HG02973 (cell line): ENCODE measurements at regions not wholly inside any gene's neighbourhood (a gene's known extent, or its start where the extent isn't known, plus 50 kb on each side); places are given as distances from the start of the nearest gene placed in this dataset.
"Not testable (repeated sequence)": the region's sequence is repeated elsewhere in the genome, so short reads cannot be mapped to it uniquely, and the experiment has no call there.

ENCODE experiments used
- ATAC-seq: cut with Tn5 transposase; IDR thresholded peaks from one replicate; pipeline ENCODE4 v1.9.1; 2021; ENCODE audit warnings: moderate library complexity; ENCODE audit not compliant: unreplicated experiment

- no peak for ATAC-seq
Observed at GRCh38 chr1:197985351-197985750, 68.2 kb downstream of the LHX9 start.

GRCh38 chr1:197986817-197987216 is 69.6 kb downstream of the LHX9 start:
- no peak for ATAC-seq

DNA sequence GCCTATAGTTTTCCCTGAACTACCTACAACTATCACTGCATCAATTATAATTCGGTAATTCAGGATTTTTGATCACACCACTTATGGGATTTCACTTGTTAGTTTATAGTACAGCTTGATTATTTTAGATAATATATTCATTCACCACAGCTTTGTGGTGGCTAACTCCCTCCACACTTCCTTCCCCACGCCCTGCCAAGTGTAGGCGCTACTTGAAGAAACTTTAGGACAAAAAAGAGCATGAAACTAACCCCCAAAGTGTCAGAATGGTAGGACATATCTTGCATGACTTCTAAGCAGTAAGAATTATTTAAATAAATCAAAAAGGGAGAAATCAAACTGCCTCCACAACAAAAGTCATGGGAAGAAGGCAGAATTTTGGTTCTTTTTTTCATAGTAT is 70.1 kb downstream of the LHX9 start:
- ATAC-seq, result no peak

GRCh38 chr1:197988581-197988980 is 71.4 kb downstream of the LHX9 start:
- ATAC-seq, result not testable (repeated sequence)

- no peak for ATAC-seq
Observed at GRCh38 chr1:197989058-197989457, 71.9 kb downstream of the LHX9 start.

DNA sequence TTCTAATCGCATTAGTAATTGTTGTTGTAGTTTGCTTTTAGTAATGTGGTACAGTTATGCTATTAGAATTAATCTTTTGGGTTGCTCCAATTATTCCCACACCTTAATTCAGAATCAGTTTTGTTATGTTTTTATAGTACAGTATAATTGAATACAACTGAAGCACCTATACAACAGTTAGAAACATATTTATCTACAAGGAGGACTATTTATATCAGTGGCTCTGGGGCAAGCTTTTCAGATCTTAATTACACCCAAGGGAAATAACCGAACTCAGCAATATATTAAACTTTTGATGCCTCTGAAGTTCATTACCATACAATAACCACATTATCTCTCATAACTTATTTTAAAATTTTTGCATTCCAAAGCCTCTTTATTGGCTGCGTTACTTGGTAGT is 74.4 kb downstream of the LHX9 start:
- no peak for ATAC-seq

DNA sequence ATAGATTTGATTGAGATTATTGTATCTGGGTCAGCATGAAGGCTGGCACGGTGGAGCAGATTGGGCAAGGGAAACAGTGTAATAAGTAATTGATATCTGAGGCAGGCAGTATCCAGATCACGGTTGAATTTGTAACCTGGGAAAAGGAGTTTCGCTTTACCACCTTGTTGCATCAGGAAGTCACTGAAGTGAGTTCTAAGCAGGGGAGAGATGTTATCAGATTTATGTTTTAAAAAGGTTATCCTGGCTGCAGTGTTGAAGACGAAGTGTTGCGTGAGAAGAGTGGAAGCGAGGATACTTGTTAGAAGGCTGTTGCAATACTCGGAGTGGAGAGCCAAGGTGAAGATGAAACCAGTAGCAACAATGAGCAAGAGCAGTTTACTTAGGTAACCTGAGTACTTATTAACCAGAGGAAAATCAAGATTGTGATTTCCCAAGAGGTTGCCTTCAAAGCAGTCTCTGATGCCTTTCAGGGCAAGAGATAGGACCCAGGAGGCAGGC is 77.8 kb downstream of the LHX9 start:
- no peak for ATAC-seq

- ATAC-seq, result no peak
Observed at GRCh38 chr1:197995408-197996258, 78.5 kb downstream of the LHX9 start.

DNA sequence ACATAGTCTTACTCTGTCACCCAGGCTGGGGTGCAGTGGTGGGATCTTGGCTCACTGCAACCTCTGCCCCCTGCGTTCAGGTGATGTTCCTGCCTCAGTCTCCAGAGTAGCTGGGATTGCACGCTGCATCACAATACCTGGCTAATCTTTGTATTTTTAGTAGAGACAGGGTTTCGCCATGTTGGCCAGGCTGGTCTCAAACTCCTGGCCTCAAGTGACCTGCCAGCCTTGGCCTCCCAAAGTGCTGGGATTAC is 79.0 kb downstream of the LHX9 start:
- ATAC-seq, result not testable (repeated sequence)

DNA sequence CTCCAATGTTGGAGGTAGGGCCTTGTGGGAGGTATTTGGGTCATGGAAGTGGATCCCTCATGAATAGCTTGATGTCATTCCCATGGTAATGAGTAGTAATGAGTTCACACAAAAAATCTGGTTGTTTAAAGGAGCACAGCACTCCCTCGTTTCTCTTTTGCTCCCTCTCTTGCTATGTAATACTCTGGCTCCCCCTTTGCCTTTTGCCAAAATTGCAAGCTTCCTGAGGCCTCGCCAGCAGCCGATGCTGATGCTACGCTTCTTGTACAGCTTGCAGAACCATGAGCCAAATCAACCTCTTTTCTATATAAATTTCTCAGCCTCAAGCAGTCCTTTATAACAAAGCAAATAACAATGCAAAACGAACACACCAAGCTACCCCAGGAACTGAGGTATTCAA is 80.9 kb downstream of the LHX9 start:
- ATAC-seq, result no peak

DNA sequence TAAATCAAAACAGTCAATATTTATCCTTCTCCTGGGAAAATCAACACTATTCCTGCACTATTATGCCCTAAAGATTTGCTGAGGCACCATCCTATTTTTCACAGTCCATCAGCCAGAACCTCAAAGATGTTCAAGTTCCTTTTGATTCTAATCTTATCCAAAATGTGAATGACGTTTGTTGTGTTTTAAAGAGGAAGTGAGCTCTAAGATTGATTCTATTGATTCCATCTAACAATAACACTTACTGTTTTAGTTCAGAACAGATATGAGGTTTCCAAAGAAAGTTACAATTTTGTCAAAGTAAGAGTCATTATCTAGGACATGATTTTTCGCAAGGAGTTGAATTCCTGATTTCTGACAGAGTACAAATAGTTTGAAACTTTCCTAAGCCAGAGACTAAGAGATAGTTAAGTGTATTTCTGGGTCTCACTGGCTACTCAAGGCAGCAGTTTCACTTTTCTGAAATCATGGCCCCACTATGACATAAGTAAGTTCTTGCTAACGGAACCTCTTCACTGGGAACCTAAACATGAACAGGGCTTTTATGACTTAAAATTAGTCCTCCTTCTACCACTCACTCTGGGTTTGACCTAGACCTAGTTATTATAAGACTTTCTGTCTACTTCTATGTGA is 84.7 kb downstream of the LHX9 start:
- ATAC-seq, result no peak

DNA sequence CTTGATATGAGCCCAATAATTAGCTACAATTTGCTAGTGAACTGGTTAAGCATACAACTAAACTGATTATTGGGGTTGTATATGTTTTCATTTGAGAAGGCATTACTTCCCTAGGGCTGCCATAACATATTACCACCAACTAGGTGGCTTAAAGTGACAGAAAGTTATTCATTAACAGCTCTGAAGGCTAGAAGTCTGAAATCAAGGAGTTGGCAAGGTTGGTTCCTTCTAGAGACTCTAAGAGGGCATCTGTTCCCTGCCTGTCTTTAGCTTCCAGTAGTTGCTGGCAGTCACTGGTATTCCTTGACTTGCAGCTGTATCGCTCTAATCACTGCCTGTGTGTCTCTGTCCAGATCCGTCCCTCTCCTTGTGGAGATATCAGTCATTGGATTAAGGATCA is 86.3 kb downstream of the LHX9 start:
- ATAC-seq, result no peak

DNA sequence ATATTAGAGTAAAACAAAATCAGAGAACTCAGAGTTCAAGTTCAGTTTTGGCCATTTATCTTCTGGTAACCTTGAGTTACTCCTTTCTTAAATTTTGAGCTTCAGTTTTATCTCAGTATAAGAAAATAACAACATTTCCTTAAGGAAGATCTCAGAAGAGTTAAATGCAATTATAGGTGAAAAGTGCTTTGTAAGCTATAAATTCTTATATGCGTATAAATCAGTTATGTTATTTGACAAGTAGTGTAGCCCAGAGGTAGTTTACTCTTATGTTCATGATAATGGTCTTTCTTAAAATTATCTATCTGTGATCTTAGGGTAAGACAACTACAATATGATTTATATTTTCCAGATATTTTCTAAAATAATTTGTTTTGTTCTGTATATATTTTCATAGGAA is 89.8 kb downstream of the LHX9 start:
- no peak for ATAC-seq

DNA sequence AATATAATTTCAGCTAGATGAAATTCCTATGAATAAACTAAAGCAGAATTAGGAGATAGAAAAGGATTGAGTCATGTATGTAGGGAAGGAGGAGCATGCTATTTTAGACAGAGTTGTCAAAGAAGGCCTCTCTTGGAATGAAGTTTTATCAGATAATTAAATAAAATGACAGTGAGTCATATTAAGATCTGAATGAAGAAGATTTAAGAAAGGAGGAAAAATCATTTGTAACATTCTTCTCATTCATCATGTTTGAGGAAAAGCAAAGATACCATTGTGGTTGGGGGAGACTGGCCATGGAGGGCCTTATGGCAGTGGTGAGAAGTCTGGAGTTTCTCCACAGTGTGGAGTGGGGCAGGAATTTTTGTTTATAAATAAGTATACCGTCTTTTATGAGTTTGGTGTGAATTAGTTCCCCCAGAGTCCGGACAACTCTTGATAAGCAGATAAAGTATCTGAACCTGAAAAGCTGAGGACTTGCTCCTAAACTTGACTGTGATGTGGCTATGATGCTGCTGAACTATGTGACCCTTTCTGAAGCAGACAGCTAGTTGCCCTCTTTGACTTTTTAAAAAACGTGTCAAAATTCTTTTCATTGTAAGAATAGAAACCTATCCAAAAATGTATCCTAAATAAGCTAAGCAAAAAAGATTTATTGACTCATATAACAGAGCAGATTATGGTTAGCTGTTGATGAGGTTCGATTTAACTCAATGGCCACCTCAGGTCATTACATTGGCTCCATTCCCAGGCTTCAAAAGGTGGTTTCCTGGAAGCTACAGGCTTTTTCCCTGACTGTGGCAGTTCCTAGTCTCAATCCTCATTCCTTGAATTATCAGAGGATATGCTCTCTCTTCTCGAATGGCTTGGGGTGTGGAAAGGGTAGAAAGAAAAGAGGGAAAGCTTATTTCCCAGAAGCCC is 90.8 kb downstream of the LHX9 start:
- ATAC-seq, result no peak

- ATAC-seq, result no peak
Observed at GRCh38 chr1:198014355-198014754, 97.2 kb downstream of the LHX9 start.

- no peak for ATAC-seq
Observed at GRCh38 chr1:198015309-198015708, 98.1 kb downstream of the LHX9 start.

GRCh38 chr1:198018529-198018928 is 101.4 kb downstream of the LHX9 start:
- ATAC-seq, result no peak

- ATAC-seq, result no peak
Observed at GRCh38 chr1:198019126-198019525, 102.0 kb downstream of the LHX9 start.

DNA sequence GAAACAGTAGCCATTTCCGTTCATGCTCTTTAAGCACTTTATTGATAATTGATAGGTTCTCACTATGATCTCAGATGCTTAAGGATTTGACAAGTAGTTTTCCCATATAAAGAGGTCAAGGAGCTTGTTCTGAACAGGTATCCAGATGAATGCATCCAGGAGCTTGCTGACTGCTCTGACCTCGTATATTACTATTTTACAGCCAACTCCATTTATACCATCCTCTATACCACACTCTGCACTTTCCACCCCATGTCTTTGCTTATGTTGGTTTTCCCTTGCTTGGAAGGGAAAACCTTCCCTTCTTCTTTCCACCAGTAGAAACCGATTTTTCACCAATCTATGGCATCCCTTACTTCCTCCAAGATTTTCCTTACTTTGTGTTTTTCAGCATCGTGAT is 107.2 kb downstream of the LHX9 start:
- no peak for ATAC-seq

DNA sequence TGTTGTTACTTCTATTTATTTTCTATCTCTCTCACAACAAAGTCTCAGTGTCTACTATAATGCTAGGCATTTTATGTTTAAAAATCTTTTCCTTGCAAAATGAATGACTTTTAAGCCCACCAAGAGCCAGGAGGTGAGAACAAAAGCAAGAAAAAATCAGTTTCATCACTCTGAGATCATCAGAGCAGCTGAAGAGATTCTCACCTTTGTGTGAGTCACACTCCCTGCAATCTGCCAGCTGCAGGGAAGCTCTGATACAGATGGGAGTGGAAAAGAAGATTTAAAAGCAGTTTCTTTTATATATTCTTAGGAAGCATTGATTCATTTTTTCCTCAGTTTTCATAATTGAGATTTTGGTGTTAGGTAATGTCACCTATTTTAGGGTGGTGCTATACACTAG is 107.6 kb downstream of the LHX9 start:
- no peak for ATAC-seq

DNA sequence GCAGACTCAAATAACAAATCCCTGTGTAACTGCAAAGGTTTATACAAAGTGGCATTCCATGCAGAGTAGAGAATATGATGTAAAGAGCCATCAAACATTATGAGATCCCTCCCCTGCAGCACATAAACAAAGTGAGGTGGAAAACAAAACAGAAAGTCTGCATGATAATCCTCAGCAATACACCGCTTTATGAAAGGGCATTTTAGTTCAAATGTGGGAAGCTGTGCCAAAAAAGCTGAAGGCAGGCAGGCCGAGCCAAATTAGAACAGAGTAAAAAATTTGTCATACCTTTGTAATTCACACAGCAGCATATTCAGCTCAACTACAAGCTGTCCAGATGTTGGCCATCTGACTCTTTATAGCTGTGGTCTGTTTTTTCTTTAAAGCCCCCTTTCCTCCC is 113.5 kb downstream of the LHX9 start:
- ATAC-seq, result no peak

- no peak for ATAC-seq
Observed at GRCh38 chr1:198031086-198031485, 113.9 kb downstream of the LHX9 start.
